Activated T-cell treated with anti-CD3 and anti-CD28 coated beads, Interleukin-2, amount 50 U/mL, for 48 hours (primary cell): ENCODE measurements at regions not wholly inside any gene's neighbourhood (a gene's known extent, or its start where the extent isn't known, plus 50 kb on each side); places are given as distances from the start of the nearest gene placed in this dataset.
"Not testable (repeated sequence)": the region's sequence is repeated elsewhere in the genome, so short reads cannot be mapped to it uniquely, and the experiment has no call there.

Experiments
- DNase-seq, 2 experiments: peaks; one replicate each; pipeline ENCODE4 v3.0.0-alpha.2; 2020

DNA sequence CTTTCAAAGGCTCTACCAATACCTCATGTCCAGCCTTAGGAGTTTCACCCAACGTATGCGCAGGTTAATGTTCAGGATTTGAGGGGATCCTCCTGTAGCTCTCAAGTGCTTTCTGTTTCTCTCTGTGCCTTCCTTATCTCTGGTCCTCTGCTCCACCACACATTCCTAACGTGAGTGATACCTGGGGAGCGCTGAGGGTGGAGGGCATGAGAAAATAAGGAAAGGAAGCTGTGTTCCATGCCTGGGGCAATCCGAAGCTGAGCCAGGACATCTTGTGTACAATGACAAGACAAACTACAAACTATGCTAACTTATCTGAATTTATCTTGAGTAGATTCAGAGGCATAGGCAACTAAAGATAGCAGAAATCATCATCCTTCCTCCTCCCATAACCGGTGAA, 136.4 kb downstream of the SST start:
- no peak for DNase-seq

- DNase-seq, result no peak
Observed at GRCh38 chr3:187531831-187532230, 138.4 kb downstream of the SST start.

- DNase-seq, result no peak
Observed at GRCh38 chr3:187522890-187523289, 147.3 kb downstream of the SST start.

- no peak for DNase-seq
Observed at GRCh38 chr3:187522293-187522692, 147.9 kb downstream of the SST start.

- DNase-seq, result no peak
Observed at GRCh38 chr3:187521546-187521945, 148.6 kb downstream of the SST start.

- DNase-seq, result no peak
Observed at GRCh38 chr3:187520027-187520945, 149.9 kb downstream of the SST start.

GRCh38 chr3:187519428-187519890, 150.7 kb downstream of the SST start:
- DNase-seq, result no peak

GRCh38 chr3:187518616-187519015, 150.4 kb downstream of the RTP4 start:
- no peak for DNase-seq

DNA sequence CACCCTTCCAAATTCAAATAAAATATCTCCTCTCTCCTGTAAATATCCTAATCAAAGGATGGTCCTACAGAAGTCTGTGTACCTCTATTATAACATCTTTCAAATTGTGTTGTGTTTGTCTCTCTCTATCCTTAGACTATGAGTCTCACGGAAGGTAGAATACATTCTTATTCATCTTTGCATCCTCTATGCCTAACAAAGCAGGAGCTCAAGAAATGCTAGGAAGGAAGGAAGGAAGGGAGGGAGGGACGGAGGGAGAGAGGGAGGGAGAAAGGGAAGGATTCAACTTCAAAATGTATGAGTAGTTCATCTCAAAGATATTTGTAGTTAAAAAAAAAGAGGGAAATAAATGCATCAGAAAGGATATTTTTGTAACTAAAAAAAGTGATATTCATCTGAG, 150.0 kb downstream of the RTP4 start:
- DNase-seq, result no peak

DNA sequence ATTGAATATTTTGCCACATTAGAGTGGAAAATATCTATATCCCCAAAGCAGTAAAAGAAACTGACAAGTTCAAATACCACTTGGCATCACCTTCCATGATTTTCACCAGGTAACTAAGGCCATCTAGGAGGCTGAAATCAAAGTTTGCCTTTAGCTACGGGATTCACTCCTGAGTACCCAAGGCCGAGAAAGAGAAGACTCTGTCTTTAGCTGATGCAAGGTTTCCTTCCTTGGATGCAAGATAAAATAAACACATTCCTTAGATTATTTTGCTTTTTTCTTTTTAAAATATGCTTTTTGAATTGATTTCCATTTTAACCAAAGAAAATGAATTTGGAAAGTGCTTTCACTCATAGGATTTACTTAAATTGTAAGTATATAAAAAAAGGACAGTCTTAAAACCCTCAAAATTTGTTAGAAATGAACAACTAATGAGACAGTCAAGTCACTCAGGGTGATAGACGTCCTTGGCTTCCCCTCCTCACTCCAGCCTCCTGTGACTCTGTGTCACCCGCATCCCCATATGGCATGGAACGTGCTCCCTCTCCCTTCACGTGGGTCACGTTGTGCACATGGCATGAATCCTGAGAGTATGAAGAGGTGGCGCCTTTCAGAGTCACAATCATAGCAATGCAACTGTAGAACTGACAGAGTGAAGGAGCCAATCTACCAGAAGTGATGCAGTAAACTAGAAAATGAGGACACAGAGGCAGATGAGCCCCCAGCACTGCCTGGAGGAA, 148.4 kb downstream of the RTP4 start:
- DNase-seq, result no peak

GRCh38 chr3:187507905-187508304, 139.7 kb downstream of the RTP4 start:
- no peak for DNase-seq

DNA sequence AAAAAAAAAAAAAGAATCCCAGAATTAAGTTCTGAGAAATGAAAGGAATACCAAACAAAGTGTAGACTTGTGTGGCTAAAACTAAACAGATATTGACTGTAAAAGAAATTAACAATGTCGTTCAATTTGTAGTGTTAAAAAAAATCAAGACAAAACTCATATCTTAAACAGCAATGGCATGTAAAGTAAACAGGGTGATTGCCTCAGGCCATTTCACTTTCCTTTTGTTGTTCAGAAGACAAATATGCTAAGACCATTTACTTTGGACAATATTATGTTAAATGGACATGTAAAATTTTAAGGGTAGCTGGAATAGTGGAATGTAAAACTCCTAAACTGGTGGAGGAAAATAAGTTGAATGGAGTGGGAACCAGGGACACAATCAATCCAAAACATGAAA, 139.1 kb downstream of the RTP4 start:
- no peak for DNase-seq

GRCh38 chr3:187504435-187504834, 136.2 kb downstream of the RTP4 start:
- DNase-seq, result no peak

GRCh38 chr3:187498211-187498724, 130.1 kb downstream of the RTP4 start:
- no peak for DNase-seq

DNA sequence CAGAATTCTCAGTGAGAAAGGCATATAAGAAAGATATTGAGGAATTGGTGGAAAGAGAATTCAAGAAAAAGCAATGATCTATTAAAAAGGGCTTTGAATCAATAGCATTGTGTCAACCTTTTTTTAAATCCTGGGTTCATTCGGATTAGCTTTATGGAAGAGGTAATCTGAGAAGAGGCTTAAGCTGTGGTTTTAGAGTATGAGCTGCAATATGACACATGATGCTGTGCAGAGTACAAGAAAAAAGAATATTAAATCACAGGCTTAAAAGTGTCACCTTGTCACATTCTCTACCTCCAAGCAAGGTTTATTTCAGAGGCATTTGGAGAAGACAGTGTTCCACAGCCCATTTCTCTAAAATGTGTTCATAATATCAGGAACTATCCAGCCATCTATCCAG, 128.9 kb downstream of the RTP4 start:
- DNase-seq, result no peak

- not testable (repeated sequence) for DNase-seq
Observed at GRCh38 chr3:187494056-187494455, 125.9 kb downstream of the RTP4 start.

- DNase-seq, result no peak
Observed at GRCh38 chr3:187491371-187491770, 123.2 kb downstream of the RTP4 start.

- DNase-seq, result no peak
Observed at GRCh38 chr3:187490366-187490765, 122.2 kb downstream of the RTP4 start.

DNA sequence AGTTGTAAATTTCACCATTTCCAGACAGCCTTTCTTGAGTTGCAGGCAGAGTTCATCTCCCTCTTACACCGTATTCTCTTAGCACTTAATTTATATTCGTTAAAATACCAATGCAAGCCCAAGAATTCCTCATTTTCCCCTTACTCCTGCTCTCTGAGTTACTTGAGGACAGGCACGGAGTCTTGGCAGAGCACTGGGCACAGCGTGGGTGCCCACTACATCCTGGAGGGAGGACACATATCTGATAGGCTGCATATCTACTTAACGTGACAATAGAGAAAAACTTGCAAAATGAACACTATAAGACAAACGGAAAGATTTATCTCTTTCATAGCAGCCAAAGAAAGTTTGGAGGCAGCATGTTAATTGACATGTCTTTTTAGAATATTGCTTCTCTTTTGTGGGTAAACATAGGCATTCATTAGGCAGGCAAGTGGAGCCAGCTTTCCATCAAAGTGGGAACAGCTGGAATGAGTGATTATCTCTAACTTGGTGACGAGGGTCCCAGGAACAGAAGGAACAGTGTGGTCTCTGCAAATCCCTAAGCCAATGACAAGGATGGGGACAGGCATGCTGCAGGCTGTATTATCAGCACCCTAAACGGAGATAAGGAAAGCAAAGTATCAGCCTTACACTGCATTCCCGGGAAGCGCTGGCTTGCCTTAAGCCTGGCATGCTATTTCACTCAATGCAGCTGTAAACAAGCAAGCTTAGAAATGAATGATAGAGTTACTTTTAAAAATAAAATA, 116.5 kb downstream of the RTP4 start:
- no peak for DNase-seq

- DNase-seq, result no peak
Observed at GRCh38 chr3:187481426-187481825, 113.2 kb downstream of the RTP4 start.

GRCh38 chr3:187475613-187476012, 107.4 kb downstream of the RTP4 start:
- not testable (repeated sequence) for DNase-seq

DNA sequence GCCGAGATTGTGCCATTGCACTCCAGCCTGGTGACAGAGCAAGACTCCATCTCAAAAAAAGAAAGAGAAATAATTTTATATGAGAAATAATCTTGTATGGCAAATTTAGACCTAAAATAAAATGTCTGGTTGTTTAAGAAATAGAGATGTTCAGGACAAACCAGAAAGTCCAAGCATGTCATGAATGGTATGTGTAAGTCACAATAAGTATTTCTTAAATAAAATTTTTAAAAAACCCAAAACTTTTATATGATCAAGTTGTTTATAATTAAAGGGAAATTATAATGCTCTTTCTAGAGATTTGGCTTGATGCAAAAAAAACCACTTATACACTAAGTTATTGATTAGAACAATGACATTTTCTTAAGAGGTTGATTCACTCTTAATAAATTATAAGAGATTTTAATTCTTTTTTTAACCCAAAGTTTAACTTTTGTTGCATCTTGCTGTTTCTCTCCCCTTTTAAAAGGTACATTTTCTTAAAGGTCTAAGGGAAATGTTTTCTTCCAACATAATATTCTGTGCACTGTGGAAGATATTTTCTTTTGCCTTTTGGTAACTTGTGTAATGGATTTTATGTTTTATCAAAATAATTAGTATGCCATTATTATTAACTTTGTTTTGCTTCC, 105.7 kb downstream of the RTP4 start:
- no peak for DNase-seq

DNA sequence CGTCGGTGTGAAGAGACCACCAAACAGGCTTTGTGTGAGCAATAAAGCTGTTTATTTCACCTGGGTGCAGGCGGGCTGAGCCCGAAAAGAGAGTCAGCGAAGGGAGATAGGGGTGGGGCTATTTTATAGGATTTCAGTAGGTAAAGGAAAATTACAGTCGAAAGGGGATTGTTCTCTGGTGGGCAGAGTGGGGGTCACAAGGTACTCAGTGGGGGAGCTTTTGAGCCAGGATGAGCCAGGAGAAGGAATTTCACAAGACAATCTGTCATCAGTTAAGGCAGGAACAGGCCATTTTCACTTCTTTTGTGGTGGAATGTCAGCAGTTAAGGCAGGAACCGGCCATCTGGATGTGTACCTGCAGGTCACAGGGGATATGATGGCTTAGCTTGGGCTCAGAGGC, 98.1 kb downstream of the RTP4 start:
- not testable (repeated sequence) for DNase-seq
